ENCODE measurements at regions not wholly inside any gene's neighbourhood (a gene's known extent, or its start where the extent isn't known, plus 50 kb on each side); places are given as distances from the start of the nearest gene placed in this dataset.

- DNase-seq, result no peak
These were observed 127.6 kb upstream of the MED13L start for GRCh38 chr12:116404913-116405611.

GRCh38 chr12:116406529-116406928 lies 129.0 kb upstream of the MED13L start:
- no peak for DNase-seq

- DNase-seq, result no peak
These were observed 131.2 kb upstream of the MED13L start for GRCh38 chr12:116408489-116409250.

DNA sequence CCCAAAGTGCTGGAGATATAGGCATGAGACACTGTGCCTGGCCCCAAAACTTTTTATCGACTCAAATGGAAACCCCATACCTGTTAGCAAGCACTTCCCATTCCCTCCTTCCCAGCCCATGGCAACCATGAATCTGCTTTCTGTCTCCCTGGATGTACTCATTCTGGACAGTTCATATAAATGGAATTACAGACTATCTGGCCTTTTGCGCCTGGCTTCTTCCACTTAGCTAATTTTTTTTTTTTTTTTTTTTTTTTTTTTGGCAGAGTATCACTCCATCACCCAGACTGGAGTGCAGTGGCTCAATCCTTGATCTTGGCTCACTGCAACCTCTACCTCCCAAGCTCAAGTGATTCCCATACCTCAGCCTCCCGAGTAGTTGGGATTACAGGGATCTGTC lies 134.5 kb upstream of the MED13L start:
- no peak for DNase-seq

DNA sequence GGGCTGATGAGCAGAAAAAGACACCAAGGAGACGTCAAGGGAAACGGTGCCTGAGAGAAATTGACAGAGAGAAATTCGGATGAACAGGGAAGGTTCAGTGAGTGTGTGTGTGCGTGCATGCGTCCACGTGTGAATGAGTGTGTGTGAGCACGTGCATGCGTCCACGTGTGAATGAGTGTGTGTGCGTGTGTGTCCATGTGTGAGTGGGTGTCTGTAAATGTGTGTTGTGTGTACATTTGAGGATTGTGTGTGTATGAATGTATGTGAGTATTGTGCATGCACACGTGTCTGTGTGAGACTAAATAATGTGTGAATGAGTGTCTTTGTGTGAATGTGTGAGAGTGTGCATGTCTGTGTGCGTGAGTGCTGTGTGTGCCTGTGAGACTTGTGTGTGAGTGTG lies 137.4 kb upstream of the MED13L start:
- DNase-seq, result no peak

DNA sequence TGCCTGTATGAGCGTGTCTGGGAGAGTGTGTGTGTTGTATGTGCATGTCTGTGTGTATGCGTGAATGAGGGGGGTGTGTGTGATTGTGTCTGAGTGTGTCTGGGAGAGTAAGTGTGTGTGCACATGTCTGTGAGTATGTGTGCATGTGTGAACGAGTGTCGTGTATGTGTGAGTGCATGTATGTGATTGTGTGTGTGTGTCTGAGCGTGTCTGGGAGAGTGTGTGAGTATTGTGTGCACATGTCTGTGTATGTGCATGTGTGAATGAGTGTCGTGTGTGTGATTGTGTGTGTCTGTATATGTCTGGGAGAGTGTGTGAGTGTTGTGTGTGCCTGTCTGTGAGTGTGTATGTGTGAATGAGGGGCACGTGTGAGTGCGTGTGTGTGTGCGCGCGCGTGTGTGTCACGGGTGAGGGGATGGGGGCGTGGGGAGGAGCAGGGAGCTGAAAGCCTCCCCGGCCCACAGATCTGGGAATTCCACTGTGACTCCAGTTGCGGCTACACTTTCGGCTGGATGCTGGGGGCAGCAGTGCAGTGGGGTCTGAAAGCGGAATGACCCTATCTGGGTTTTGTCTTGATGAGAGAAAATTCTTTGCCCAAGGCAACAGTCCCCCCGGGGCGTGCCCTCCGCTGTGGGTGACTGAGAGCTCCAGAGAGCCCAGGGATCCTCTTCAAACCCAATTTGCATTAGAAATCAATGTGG lies 138.1 kb upstream of the MED13L start:
- DNase-seq, result no peak

DNA sequence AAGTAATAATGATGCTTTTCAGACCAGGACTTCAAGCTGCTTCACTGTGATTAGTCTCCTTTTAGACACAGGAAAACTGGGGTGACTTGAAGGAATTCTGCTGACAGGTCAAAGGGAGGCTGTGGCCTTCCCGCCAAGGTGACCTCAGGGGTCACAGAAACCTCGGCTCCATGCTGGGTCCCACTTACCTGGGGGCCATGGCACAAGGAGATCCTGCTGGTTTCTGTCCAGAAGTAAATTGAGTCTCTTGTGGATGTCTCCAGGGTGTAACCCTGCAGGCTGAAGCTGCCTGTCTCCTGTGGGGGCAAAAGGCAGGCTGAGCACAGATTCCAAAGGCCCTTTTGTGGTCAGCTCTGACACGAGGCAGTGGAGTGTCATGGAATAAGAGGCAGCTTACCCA lies 138.7 kb upstream of the MED13L start:
- DNase-seq, result no peak

GRCh38 chr12:116418551-116418950 lies 140.6 kb upstream of the MAP1LC3B2 start:
- DNase-seq, result no peak

GRCh38 chr12:116420227-116420880 lies 138.8 kb upstream of the MAP1LC3B2 start:
- DNase-seq, result no peak

DNA sequence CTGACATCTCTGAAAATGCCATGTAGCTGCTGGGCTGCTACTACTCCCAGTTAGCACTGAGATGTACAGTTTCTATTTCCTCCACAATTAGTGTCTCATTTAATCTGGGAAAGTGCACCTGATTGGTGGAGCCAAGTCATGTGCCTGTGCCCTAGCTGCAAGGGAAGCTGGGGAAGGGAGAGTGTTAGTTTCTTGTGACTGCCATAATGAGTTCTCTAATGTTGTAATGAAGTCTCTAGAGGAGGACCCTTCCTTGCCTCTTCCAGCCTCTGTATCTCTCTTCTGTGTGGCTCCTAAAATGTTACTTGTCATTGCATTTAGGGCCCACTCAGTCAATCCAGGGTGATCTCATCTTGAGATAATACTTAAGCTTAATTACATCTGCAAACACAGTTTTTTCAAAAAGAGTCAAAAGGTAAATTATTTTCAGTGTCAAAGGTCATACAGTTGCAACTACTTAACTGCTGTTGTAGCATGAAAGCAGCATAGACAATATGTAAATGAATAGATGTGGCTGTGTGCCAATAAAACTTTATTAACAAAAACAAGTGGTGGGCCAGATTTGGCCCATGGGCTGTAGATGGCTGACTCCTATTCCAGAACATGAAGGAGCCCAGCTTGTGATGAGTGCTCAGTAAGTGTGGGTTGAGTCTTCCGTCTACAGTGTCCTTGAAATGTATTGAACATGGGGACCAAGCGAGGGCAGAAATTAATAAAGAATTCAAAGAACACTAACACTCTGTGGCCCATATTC lies 137.2 kb upstream of the MAP1LC3B2 start:
- no peak for DNase-seq

GRCh38 chr12:116423094-116423493 lies 136.1 kb upstream of the MAP1LC3B2 start:
- DNase-seq, result no peak

GRCh38 chr12:116425256-116426193 lies 133.7 kb upstream of the MAP1LC3B2 start:
- DNase-seq, result no peak

DNA sequence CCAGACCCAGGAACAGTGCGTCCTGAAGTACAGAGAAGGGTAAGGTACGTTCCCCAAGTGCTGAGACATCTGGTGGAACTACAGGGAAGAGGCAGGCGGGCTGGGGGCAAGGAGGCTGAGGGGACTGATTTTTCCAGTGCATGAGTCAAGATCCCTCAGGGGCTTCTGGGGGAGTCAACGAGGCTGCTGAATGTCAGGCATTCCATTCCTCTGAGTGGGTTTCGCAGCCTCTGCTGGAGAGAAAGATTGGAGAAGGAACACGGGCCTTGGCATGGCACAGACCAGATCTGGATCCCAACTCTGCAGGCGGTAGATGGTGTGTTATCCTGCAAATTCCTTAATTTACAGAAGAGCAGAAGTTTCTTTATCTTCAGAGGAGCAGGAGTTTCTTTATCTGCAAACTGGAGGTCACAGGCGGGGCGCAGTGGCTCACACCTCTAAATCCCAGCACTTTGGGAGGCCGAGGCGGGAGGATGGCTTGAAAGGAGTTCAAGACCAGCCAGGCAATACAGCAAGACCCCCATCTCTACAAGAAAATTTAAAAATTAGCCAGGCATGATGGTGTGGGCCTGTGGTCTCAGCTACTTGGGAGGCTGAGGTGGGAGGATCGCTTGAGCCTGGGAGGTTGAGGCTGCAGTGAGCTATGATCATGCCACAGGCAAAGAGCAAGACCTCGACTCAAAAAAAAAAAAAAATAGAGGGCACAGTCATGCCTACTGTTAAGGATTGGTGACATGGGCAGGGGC lies 132.6 kb upstream of the MAP1LC3B2 start:
- DNase-seq, result no peak

GRCh38 chr12:116427200-116427930 lies 131.8 kb upstream of the MAP1LC3B2 start:
- no peak for DNase-seq

- no peak for DNase-seq
These were observed 129.3 kb upstream of the MAP1LC3B2 start for GRCh38 chr12:116429826-116430360.

GRCh38 chr12:116430911-116431565 lies 128.1 kb upstream of the MAP1LC3B2 start:
- DNase-seq, result no peak

DNA sequence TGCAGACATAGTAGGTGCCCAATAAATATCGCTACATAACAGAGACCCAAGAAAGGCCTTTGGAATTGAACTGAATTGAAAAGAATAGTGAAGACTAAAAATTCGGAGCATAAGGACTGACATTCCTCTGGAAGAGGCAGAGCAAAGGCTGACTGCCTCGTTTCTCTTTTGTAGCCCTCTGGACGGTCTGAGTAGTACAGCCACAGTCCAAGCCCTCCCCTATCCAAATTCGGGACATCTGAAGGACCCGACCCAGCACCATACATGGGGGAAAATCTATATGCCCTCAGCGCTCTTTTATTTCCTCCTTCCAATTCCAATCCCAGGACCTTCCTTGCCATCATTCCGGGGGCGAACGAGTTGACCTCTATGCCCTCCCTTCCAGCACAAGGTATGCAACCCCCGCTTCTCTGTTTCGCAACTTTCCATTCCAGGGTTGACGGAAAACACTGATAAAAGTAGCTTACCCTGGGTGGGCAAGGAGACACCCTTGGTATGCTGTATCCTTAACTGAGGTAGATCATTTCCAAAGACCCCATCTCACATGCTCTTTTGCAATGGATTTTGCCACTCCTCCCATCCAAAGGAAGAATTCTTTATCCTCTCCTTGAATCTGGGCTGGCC lies 127.4 kb upstream of the MAP1LC3B2 start:
- DNase-seq, result no peak

GRCh38 chr12:116432314-116432750 lies 126.8 kb upstream of the MAP1LC3B2 start:
- DNase-seq, result no peak

GRCh38 chr12:116433249-116433648 lies 125.9 kb upstream of the MAP1LC3B2 start:
- no peak for DNase-seq

Data from activated CD8-positive, alpha-beta memory T cell treated with anti-CD3 and anti-CD28 coated beads, Interleukin-2, amount 50 U/mL, for 4 hours (primary cell).